Gastroesophageal sphincter (tissue), 4 donors: ENCODE measurements at regions not wholly inside any gene's neighbourhood (a gene's known extent, or its start where the extent isn't known, plus 50 kb on each side); places are given as distances from the start of the nearest gene placed in this dataset.

Source experiments
- ATAC-seq: fragments of 150-250 bp; one replicate; pipeline ENCODE4 v1.9.1; 2016; ENCODE audit warnings: mild to moderate bottlenecking, moderate library complexity
- H3K27ac ChIP-seq, 4 donors: fragments of 200-600 bp; sonication (generic) in 3 of 4; 1 replicate in 3 of 4; 2 replicates in 1 of 4; pipeline ENCODE4 v1.5.1; 2016 to 2019
- H3K27me3 ChIP-seq: fragments of 200-600 bp; sonication (generic); one replicate; pipeline ENCODE4 v1.5.1; 2019
- H3K36me3 ChIP-seq, 2 donors: fragments of 200-600 bp; sonication (generic); one replicate each; pipeline ENCODE4 v1.5.1; 2019; ENCODE audit warnings: control low read depth in 1 of 2
- H3K4me1 ChIP-seq, 3 donors: fragments of 200-600 bp; sonication (generic); 1 replicate in 2 of 3; 2 replicates in 1 of 3; pipeline ENCODE4 v1.5.1; 2016 to 2019; ENCODE audit warnings: control low read depth in 2 of 3
- H3K4me3 ChIP-seq, 2 donors: fragments of 200-600 bp; sonication (generic); one replicate each; pipeline ENCODE4 v1.5.1; 2019; ENCODE audit warnings: mild to moderate bottlenecking in 1 of 2, moderate library complexity in 1 of 2
- H3K9me3 ChIP-seq, 3 donors: fragments of 200-600 bp; sonication (generic); one replicate each; pipeline ENCODE4 v1.5.1; 2017 to 2019; ENCODE audit warnings: control low read depth in 2 of 3
- EP300 ChIP-seq: sonication (generic); formaldehyde crosslinking; IDR thresholded peaks from one replicate; pipeline ENCODE4 v1.6.1; 2017; ENCODE audit warnings: antibody characterized with exemption, mild to moderate bottlenecking
- POLR2A ChIP-seq, 2 donors: fragments of 450-650 bp; IDR thresholded peaks; one replicate each; pipeline ENCODE4 v1.6.1; 2017; ENCODE audit warnings: antibody characterized with exemption in 2 of 2, mild to moderate bottlenecking in 2 of 2, moderate library complexity in 1 of 2
- POLR2AphosphoS5 ChIP-seq: sonication (generic); formaldehyde crosslinking; IDR thresholded peaks from one replicate; pipeline ENCODE4 v1.6.1; 2017; ENCODE audit warnings: antibody characterized with exemption
- WGBS, 2 donors: methylation state at CpG; one replicate each; pipeline ENCODE4 v1.1.5; 2018; ENCODE audit warnings: low coverage in 1 of 2; 5-methylcytosine and 5-hydroxymethylcytosine counted together
- TF ChIP-seq, protein P1 (sequence below), 4 experiments: fragments of 200-600 bp in 2 of 4; fragments of 450-650 bp in 2 of 4; sonication (generic) in 1 of 4; IDR thresholded peaks; one replicate each; pipeline ENCODE4 v1.5.1; 2017 to 2019; ENCODE audit warnings: antibody characterized with exemption in 4 of 4, mild to moderate bottlenecking in 2 of 4, moderate library complexity in 2 of 4

DNA sequence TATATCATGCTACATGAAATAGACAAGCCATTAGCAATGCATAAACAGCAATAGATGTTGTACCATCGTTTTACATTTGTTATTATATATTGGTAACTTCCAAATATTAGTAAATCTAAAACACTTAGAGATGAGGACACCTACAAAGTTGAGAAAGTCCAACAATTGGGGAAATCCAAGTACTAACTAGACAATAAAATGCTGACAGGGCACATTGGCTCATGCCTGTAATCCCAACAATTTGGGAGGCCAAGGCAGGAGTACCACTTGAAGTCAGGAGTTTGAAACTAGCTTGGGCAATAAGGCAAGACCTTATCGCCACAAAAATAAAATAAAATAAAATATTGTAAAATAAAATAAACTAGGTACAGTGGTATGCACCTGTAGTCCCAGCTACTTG lies 1023.1 kb downstream of the SUCLG1 start:
- no peaks in the 10 kb centered on the region for H3K27me3 ChIP-seq
- WGBS, 2 donors = 80 to 86% methylated on average over 2 of the region's 2 CpGs
- H3K36me3 ChIP-seq = no peaks in the 10 kb centered on the region
- no peak overlapping the region for H3K27ac ChIP-seq
- H3K4me3 ChIP-seq = no peak overlapping the region
- no peaks in the 10 kb centered on the region for H3K4me1 ChIP-seq
- TF ChIP-seq POLR2AphosphoS5 = no peak
- no peak for TF ChIP-seq EP300
- TF ChIP-seq, protein P1, sequence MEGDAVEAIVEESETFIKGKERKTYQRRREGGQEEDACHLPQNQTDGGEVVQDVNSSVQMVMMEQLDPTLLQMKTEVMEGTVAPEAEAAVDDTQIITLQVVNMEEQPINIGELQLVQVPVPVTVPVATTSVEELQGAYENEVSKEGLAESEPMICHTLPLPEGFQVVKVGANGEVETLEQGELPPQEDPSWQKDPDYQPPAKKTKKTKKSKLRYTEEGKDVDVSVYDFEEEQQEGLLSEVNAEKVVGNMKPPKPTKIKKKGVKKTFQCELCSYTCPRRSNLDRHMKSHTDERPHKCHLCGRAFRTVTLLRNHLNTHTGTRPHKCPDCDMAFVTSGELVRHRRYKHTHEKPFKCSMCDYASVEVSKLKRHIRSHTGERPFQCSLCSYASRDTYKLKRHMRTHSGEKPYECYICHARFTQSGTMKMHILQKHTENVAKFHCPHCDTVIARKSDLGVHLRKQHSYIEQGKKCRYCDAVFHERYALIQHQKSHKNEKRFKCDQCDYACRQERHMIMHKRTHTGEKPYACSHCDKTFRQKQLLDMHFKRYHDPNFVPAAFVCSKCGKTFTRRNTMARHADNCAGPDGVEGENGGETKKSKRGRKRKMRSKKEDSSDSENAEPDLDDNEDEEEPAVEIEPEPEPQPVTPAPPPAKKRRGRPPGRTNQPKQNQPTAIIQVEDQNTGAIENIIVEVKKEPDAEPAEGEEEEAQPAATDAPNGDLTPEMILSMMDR (IDR thresholded peaks at IDR 0.05) = no peak
- TF ChIP-seq POLR2A (IDR thresholded peaks at IDR 0.05) = no peak
- no peaks in the 10 kb centered on the region for H3K9me3 ChIP-seq
- no peak for ATAC-seq

DNA sequence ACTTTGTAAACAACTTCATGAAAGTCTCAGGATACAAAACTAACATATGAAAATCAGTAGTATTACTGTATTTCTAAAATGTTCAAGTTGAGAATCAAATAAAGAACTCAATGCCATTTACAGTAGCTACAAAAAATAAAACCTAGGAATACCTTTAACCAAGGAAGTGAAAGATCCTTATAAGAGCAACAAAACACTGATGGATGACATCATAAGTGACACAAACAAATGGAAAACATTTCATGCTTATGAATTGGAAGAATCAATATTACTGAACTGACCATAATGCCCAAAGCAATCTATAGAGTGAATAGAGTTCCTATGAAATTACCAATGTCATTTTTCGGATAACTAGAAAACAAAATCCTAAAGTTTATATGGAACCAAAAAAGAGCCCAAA lies 1038.1 kb downstream of the SUCLG1 start:
- Histone ChIP-seq H3K9me3 (peaks cover 0 to 38% (median 0%) of the 10 kb centered on the region in 3 donors), H3K27ac (no peak overlapping the region), H3K27me3 (no peaks in the 10 kb centered on the region), H3K36me3 (no peaks in the 10 kb centered on the region), H3K4me3 (no peak overlapping the region), H3K4me1 (no peaks in the 10 kb centered on the region)
- ATAC-seq = no peak
- TF ChIP-seq EP300 (no peak), POLR2AphosphoS5 (no peak), POLR2A (IDR thresholded peaks at IDR 0.05) (no peak)
- TF ChIP-seq, protein P1 (IDR thresholded peaks at IDR 0.05) = no peak
- 70 to 87% methylated on average over 1 of the region's 1 CpG for WGBS, 2 donors

DNA sequence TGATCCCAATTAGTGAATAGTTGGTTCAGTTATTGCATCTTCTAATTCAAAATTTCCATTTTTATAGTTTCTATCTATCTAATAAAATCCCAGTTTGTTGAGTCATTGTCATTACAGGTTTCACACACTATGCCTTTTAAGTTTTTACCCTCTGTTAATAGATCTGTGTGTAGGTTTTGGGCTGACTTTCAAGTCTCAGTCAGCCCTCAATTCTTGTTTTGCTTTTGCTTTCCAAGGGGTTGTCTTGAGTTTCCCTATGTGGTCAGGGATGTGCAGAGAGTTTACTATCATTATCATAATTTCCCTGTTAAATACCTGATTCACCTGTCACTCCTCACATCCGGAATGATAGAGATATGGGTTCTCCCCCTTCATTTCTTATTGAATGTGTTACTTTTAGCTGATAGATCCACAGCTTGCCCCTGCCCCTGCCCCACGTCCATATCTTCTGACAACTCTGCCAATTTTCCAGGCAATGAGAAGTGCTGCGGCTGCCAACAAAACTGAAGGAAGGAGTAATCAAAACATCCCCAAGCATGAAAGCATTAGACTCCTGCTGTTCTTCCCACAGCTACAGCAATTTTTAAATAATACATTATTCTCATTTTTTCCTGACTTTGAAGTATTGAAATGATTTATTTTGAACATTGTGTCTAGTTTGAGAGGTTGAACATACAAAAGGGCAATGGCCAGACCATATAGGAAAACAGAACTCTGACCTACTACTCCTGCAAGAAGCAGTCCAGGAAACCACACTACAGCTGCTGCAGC lies 1064.8 kb downstream of the SUCLG1 start:
- TF ChIP-seq POLR2A (IDR thresholded peaks at IDR 0.05) (no peak), EP300 (no peak), POLR2AphosphoS5 (no peak)
- TF ChIP-seq, protein P1 (IDR thresholded peaks at IDR 0.05) = no peak
- no peak for ATAC-seq
- no peaks in the 10 kb centered on the region for H3K27me3 ChIP-seq
- no peaks in the 10 kb centered on the region for H3K9me3 ChIP-seq
- H3K36me3 ChIP-seq = no peaks in the 10 kb centered on the region
- 19 to 35% methylated on average over 3 of the region's 3 CpGs for WGBS, 2 donors
- H3K4me3 ChIP-seq = no peak overlapping the region
- no peak overlapping the region for H3K27ac ChIP-seq
- no peaks in the 10 kb centered on the region for H3K4me1 ChIP-seq

DNA sequence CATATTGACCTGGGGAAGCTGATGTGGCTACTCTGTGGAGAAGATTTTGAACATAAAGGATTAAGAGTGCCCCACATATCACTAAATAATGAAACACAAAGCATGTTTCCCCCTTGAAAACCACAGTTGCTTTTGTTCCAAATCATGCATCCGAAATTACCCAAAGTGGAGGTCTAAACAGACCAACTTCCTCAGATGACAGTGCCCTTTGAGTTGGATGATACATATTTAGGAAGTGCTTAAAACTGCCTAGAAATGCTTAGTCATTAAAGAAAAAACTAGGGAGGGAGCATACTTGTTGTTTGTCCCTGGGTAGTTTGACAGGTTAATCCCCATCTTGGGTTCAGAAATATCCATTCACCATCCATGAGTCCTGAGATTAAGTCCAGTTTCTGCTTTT lies 1070.3 kb downstream of the SUCLG1 start:
- Histone ChIP-seq H3K9me3 (no peaks in the 10 kb centered on the region), H3K27me3 (no peaks in the 10 kb centered on the region), H3K27ac (no peak overlapping the region), H3K36me3 (no peaks in the 10 kb centered on the region), H3K4me1 (no peaks in the 10 kb centered on the region), H3K4me3 (no peak overlapping the region)
- ATAC-seq = no peak
- TF ChIP-seq POLR2AphosphoS5 = no peak
- TF ChIP-seq EP300 = no peak
- no peak for TF ChIP-seq POLR2A (IDR thresholded peaks at IDR 0.05)
- TF ChIP-seq, protein P1 (IDR thresholded peaks at IDR 0.05) = no peak
- WGBS, 2 donors = 20 to 92% methylated on average over 1 of the region's 1 CpG

DNA sequence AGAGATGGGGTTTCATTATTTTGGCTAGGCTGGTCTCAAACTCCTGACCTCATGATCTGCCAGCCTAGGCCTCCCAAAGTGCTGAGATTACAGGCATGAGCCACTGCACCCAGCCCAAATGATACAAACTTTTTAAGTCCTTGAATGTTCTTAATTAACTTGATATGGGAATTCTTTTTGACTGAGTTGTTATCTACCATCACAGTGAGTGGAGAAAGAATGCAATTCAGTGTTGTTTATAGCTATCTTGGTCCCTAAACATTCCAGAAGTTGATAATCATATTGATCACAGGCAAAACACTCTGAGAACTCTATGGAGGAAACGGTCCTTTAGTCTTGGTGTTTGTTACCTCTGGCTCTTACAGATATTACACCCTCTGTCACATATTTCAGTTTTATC lies 1072.5 kb downstream of the SUCLG1 start:
- no peak overlapping the region for H3K27ac ChIP-seq
- 56% methylated on average over 1 of the region's 1 CpG; no CpG with 5 or more reads in 1 of the 2 donors for WGBS, 2 donors
- TF ChIP-seq POLR2AphosphoS5 (no peak), EP300 (no peak)
- TF ChIP-seq, protein P1 (IDR thresholded peaks at IDR 0.05) = no peak
- no peak for ATAC-seq
- H3K4me1 ChIP-seq = no peaks in the 10 kb centered on the region
- no peaks in the 10 kb centered on the region for H3K9me3 ChIP-seq
- H3K36me3 ChIP-seq = no peaks in the 10 kb centered on the region
- no peak overlapping the region for H3K4me3 ChIP-seq
- no peaks in the 10 kb centered on the region for H3K27me3 ChIP-seq
